ENCODE measurements at regions not wholly inside any gene's neighbourhood (a gene's known extent, or its start where the extent isn't known, plus 50 kb on each side); places are given as distances from the start of the nearest gene placed in this dataset.

DNA sequence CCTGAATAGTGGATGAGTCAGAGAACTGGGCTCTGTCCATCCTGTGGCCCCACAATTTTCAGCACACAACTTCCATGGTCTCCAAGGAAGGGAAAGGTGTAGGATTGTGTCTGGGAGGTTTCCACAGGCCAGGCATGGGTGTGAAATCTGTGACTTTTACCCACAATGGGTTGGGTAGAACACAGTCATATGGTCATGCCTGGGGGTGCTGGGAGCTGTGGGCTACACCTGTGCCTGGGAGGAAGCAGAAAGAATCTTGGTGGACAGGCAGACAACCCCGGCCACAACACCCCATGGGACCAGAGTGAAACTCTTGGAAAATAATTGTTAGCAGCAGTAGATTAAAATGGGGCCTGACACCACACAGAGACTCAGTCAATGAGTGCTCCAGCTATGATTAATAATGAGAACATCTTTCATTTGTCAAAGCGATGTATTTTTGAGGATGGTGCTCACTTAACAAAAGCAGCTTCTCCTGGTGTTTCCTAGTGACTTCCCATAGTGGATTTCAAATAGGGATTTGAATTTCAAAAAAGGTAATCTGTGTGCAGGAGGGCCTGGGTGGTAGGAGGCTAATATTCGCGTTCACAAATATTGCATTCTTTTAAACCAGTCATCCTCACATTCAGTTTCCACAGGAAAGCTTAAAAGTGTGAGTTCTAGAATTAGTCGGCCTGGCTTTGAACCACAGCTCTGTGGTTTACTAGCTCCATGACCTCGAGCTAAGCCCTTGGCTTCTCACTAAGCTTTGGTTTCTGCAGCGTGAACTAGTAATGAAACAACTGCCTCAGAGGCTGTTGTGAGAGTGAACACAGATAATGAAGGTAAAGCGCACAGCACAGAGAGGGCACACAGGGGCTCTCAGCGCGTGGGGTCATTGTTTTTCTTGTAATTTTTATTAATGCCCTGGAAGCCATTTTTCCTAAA, 89.3 kb upstream of the UQCRFS1 start:
- H3K36me3 Mint-ChIP-seq (ENCODE audit: low read depth): no peaks in the 10 kb centered on the region
- H3K27me3 Mint-ChIP-seq (ENCODE audit: low read depth): peaks cover 7% of the 10 kb centered on the region
- H3K4me3 Mint-ChIP-seq (ENCODE audit: unreplicated experiment): no peak overlapping the region
- no peaks in the 10 kb centered on the region for H3K4me1 Mint-ChIP-seq (ENCODE audit: low read depth)
- DNase-seq (ENCODE audit: low spot score): no peak
- H3K9me3 Mint-ChIP-seq (ENCODE audit: low read depth): no peaks in the 10 kb centered on the region
- TF ChIP-seq, protein P1, sequence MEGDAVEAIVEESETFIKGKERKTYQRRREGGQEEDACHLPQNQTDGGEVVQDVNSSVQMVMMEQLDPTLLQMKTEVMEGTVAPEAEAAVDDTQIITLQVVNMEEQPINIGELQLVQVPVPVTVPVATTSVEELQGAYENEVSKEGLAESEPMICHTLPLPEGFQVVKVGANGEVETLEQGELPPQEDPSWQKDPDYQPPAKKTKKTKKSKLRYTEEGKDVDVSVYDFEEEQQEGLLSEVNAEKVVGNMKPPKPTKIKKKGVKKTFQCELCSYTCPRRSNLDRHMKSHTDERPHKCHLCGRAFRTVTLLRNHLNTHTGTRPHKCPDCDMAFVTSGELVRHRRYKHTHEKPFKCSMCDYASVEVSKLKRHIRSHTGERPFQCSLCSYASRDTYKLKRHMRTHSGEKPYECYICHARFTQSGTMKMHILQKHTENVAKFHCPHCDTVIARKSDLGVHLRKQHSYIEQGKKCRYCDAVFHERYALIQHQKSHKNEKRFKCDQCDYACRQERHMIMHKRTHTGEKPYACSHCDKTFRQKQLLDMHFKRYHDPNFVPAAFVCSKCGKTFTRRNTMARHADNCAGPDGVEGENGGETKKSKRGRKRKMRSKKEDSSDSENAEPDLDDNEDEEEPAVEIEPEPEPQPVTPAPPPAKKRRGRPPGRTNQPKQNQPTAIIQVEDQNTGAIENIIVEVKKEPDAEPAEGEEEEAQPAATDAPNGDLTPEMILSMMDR (IDR thresholded peaks at IDR 0.05): no peak
- no peak overlapping the region for H3K27ac Mint-ChIP-seq (ENCODE audit: unreplicated experiment)

GRCh38 chr19:29303069-29303718, 90.2 kb upstream of the UQCRFS1 start:
- Mint-ChIP-seq H3K4me3 (ENCODE audit: unreplicated experiment) (no peak overlapping the region), H3K27ac (ENCODE audit: unreplicated experiment) (no peak overlapping the region)

GRCh38 chr19:29303719-29304090, 90.8 kb upstream of the UQCRFS1 start:
- Mint-ChIP-seq H3K9me3 (ENCODE audit: low read depth) (no peaks in the 10 kb centered on the region), H3K27ac (ENCODE audit: unreplicated experiment) (no peak overlapping the region), H3K4me3 (ENCODE audit: unreplicated experiment) (no peak overlapping the region), H3K36me3 (ENCODE audit: low read depth) (no peaks in the 10 kb centered on the region), H3K4me1 (ENCODE audit: low read depth) (no peaks in the 10 kb centered on the region), H3K27me3 (ENCODE audit: low read depth) (peaks cover 7% of the 10 kb centered on the region)
- no peak for DNase-seq (ENCODE audit: low spot score)
- TF ChIP-seq, protein P1 (IDR thresholded peaks at IDR 0.05): no peak

More at GRCh38 chr19:29303069-29303718, 90.2 kb upstream of the UQCRFS1 start:
- Mint-ChIP-seq H3K36me3 (ENCODE audit: low read depth) (no peaks in the 10 kb centered on the region), H3K4me1 (ENCODE audit: low read depth) (no peaks in the 10 kb centered on the region), H3K27me3 (ENCODE audit: low read depth) (peaks cover 7% of the 10 kb centered on the region), H3K9me3 (ENCODE audit: low read depth) (no peaks in the 10 kb centered on the region)
- DNase-seq (ENCODE audit: low spot score): no peak
- TF ChIP-seq, protein P1 (IDR thresholded peaks at IDR 0.05): no peak

DNA sequence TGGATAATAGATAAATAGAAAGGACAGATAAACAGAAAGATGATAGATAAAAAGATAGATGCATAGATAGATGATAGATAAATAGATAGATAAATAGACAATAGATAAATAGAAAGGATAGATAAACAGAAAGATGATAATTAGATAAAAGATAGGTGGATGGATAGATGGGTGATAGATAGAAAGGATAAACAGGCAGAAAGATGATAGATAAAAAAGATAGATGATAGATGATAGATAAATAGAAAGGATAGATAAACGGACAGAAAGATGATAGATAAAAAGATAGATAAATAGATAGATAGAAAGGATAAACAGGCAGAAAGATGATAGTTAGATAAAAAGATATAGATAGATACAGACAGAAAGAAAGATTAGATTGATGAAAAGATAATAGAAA, 92.3 kb upstream of the UQCRFS1 start:
- TF ChIP-seq, protein P1 (IDR thresholded peaks at IDR 0.05): no peak
- Mint-ChIP-seq H3K4me3 (ENCODE audit: unreplicated experiment) (no peak overlapping the region), H3K4me1 (ENCODE audit: low read depth) (no peaks in the 10 kb centered on the region), H3K36me3 (ENCODE audit: low read depth) (no peaks in the 10 kb centered on the region), H3K27ac (ENCODE audit: unreplicated experiment) (no peak overlapping the region), H3K27me3 (ENCODE audit: low read depth) (peaks cover 16% of the 10 kb centered on the region), H3K9me3 (ENCODE audit: low read depth) (no peaks in the 10 kb centered on the region)
- no peak for DNase-seq (ENCODE audit: low spot score)

GRCh38 chr19:29308977-29309590, 96.1 kb upstream of the UQCRFS1 start:
- H3K27me3 Mint-ChIP-seq (ENCODE audit: low read depth): peaks cover 37% of the 10 kb centered on the region

More at GRCh38 chr19:29308977-29309590, 96.1 kb upstream of the UQCRFS1 start:
- H3K9me3 Mint-ChIP-seq (ENCODE audit: low read depth): no peaks in the 10 kb centered on the region
- no peak for DNase-seq (ENCODE audit: low spot score)
- H3K4me3 Mint-ChIP-seq (ENCODE audit: unreplicated experiment): no peak overlapping the region
- TF ChIP-seq, protein P1 (IDR thresholded peaks at IDR 0.05): no peak
- H3K27ac Mint-ChIP-seq (ENCODE audit: unreplicated experiment): no peak overlapping the region
- H3K36me3 Mint-ChIP-seq (ENCODE audit: low read depth): no peaks in the 10 kb centered on the region
- H3K4me1 Mint-ChIP-seq (ENCODE audit: low read depth): no peaks in the 10 kb centered on the region
